VCaP (cell line): ENCODE measurements at regions not wholly inside any gene's neighbourhood (a gene's known extent, or its start where the extent isn't known, plus 50 kb on each side); places are given as distances from the start of the nearest gene placed in this dataset.

Experiments
- H3K27ac ChIP-seq: fragments of 450-650 bp; 2 replicates; pipeline ENCODE4 v1.5.1; 2017
- TF ChIP-seq, protein P1 (sequence below): fragments of 450-650 bp; conservative IDR thresholded peaks from 2 replicates; pipeline ENCODE4 v1.5.1; 2017; ENCODE audit warnings: mild to moderate bottlenecking, moderate library complexity

DNA sequence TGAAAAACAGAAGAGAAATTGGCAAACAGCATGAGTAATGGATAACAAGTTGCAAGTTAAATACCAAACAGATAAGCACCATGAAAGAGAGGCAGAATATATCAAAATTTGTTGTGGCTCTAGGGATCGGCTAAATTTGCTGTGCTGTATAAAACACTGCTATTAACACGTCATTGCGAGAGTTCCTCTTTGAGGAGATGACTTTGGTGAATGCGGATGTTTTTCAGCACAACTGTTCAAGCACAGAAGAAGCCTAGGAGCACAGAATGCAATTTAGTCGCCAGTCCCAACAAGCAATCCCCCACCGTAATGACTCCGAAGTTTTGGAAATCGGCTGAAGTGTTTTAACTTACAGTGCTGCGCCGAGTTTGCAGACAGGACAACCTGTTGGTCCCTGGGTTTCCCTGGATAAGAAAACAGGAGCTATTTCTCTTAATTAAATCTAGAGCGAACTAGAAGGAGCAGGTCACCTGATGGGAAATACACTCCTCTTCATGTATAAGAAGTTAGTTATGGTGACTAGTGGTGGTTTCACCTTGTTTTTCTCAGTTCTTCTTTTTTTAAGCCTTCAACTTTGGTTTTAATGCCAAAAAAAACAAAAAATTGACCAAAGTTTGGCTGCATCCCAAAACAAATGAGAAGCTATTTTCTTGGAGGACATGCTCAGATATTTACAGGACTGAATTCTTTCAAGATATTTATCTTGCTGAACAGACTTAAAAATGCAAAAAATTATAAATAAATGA lies 454.1 kb upstream of the SALL3 start:
- peak overlapping the region; percentile 29; the same call in 1 of the 2 replicates for H3K27ac ChIP-seq
- TF ChIP-seq, protein P1, sequence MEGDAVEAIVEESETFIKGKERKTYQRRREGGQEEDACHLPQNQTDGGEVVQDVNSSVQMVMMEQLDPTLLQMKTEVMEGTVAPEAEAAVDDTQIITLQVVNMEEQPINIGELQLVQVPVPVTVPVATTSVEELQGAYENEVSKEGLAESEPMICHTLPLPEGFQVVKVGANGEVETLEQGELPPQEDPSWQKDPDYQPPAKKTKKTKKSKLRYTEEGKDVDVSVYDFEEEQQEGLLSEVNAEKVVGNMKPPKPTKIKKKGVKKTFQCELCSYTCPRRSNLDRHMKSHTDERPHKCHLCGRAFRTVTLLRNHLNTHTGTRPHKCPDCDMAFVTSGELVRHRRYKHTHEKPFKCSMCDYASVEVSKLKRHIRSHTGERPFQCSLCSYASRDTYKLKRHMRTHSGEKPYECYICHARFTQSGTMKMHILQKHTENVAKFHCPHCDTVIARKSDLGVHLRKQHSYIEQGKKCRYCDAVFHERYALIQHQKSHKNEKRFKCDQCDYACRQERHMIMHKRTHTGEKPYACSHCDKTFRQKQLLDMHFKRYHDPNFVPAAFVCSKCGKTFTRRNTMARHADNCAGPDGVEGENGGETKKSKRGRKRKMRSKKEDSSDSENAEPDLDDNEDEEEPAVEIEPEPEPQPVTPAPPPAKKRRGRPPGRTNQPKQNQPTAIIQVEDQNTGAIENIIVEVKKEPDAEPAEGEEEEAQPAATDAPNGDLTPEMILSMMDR: no peak

DNA sequence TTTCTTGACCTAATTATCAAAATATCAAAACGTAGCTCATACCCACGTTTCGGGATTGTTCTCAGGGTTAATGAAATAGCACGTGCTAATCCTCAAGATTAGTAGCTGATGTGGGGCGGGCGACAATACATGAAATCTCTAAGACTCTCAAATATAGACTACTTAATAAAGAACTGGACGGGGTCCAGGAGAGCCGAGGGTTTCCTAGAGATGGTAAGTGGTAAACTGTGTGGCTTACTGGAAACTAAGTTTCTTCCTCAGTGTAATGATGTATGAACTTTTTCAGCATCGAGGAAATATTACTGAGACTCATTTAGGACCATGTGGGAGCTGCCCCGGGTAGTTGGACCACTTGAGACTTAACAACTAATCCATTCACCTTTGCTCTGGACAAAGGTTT lies 453.3 kb upstream of the SALL3 start:
- H3K27ac ChIP-seq: peak overlapping the region; percentile 29; the same call in 1 of the 2 replicates
- TF ChIP-seq, protein P1: no peak

DNA sequence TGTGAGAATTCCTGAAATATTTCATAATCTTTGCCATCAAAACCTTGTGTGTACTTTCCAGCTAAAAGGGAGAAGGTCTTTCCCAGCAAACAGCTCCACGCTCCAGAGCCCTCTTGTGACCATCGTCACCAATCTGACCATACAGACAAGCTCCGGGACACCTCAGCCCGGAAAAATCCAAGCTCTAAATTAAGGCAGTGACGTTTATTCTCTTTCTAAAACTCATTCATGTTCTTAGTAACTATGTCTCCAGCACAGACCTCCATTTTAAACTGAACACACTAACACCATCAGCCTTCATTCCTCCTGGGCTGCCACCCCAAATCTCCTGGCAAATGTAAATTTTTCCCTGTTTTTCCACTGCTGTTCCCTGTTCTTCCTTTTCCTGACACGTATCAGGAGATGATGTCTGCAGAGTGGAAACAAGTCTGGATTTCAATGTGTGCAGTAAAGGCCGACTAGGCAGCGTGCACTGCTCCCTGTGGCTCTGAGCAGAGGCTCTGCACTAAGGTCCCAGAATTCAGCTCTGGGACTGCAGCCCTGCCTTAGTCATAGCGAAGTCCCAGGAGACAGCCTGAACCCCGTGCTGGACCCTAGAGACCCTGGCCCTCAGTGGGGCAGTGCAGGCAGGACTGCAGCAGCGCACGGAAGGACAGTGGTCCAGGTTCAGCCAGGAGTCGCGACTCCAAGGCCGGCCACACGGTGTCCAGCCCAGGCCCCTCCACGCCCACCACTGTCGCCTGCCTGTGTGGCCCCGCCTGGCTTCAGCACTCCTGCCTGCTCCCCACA lies 452.5 kb upstream of the SALL3 start:
- H3K27ac ChIP-seq: peak overlapping the region; percentile 7; the same call in 1 of the 2 replicates
- TF ChIP-seq, protein P1: no peak

DNA sequence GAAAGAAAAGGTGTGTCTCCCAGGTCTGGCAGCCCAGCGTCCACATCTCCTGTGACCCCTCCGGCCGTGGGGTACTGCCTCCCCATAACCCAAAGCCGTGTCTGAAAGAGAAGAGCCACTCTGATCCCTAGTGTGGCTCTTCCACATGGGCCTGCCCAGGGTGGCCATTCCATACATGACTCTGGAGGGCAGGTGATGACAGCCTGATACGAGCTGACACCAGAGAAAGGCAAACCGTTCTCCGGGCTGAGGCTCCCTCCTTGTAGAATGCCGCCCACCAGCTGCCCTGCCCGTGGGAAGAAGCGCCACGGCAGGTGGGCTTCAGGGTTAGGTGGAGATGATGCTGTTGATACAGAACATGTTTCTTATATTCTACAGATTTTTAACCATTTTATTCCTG lies 451.6 kb upstream of the SALL3 start:
- H3K27ac ChIP-seq: no peak overlapping the region
- TF ChIP-seq, protein P1: no peak

DNA sequence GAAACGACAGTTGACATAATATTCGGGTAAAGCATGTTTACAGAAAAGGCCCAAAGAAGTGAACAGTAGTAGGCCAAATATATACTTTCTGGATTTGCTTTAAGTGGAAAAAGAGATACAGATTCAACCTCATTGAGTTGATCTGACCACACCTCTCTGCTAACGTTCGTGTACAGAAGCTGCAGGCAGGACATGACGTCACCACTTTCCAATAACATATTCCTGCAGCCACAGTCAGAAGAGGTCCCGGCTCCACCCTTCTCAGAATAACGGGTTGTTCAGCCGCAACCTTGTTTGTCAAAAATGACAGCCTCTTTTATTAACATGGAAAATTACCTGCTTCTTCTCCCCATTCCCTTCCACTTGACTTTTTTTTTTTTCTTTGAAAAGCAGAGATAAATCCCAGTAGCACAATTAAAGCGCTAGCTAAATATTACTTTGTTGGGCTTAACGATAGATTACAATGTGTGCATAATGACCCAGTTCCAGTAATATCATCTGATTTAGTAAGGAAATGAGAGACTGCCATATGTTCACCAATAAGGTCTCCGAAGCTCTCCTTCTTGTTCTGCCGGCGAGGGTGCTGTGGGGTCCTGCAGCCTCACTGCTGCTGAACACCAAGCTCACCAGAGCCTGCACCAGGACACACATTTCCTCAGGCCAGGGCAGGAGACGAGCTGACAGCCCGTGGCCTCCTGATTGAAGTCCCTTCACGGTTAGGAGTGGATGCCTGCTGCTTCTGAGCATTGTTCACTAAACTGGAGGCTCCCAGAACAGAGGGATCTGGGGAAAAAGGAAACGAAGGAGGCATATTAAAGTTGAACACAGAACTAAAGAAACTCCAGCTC lies 451.0 kb upstream of the SALL3 start:
- TF ChIP-seq, protein P1: no peak
- H3K27ac ChIP-seq: no peak overlapping the region

DNA sequence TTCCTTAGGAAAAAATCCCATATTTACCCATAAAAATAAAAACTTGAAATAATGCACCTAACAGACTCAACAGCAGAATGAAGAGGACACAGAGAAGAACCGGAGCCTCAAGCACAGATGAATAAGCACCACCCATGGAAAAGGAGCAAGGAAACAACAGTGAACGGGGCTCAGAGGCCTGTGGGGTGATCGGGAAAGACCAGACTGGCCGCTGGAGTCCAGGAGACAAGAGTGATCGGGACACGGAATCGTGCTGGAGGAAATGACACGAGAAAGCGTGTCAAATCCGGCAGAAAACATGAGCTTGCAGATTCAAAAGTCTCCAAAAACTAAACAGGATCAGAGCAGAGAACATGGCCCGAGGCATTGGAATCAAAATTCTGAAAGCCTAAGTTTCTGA lies 448.0 kb upstream of the SALL3 start:
- TF ChIP-seq, protein P1: no peak
- no peak overlapping the region for H3K27ac ChIP-seq
